ENCODE measurements at regions not wholly inside any gene's neighbourhood (a gene's known extent, or its start where the extent isn't known, plus 50 kb on each side); places are given as distances from the start of the nearest gene placed in this dataset.
"Not testable (repeated sequence)": the region's sequence is repeated elsewhere in the genome, so short reads cannot be mapped to it uniquely, and the experiment has no call there.

DNA sequence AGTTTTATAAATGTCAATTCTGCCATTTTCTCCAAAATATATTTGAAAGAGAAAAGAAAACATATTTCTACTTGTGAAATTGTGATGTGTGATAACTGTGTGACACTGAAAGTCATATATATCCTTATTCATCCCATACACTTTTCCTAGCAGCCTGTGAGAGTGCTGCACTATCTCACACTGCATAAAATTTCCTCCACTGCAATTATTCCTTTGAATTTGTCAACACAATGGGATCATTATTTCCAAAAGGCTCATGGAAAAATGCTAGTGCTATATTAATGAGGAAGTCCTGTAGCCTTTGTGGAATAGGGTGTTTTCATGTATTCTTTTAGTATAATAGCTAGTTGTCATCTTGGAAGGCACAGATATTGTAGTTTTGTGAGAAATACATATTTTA is 504.1 kb downstream of the RPL10L start:
- intact Hi-C loops (cut with DNase I): no loop called here
- no peak for DNase-seq (ENCODE audit: low spot score)

DNA sequence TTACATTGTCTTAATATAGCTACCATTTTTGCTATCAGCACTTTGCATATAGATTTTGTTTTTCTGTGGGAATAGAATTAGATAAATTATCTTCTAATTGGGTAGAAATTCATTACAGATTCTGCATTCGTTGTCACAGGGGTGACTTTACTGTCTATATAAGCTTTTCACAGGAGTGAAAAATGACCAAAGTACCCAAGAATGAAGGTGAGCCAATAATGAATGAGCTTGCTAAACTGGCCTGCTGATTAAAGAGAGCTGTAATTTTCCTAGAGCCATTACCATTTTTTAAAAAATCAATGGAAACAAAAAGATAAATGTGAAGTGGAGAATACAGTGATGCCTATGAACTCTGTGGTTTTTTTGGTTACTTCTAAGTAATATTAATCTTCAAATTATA is 504.6 kb downstream of the RPL10L start:
- intact Hi-C loops (cut with DNase I): no loop called here
- no peak for DNase-seq (ENCODE audit: low spot score)

DNA sequence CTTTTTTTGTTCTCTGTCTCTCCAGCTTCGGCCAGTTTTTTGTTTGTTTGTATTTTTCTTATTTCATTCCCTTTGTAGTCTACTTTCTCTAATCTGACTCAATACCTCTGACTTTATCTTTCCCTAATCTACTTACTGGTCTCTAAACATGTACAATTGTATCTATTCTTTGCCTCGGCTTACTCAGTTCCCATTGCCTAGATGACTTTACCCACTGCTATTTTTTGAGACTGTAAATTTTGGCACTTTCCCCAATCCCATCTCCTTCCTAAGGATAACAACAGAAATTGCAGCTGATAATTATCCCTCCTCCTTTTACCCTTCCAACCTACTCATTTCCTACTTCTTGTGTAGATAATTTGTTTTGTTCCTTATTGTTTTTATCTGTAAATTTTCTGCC is 511.1 kb downstream of the RPL10L start:
- intact Hi-C loops (cut with DNase I): no loop called here
- DNase-seq (ENCODE audit: low spot score): no peak

DNA sequence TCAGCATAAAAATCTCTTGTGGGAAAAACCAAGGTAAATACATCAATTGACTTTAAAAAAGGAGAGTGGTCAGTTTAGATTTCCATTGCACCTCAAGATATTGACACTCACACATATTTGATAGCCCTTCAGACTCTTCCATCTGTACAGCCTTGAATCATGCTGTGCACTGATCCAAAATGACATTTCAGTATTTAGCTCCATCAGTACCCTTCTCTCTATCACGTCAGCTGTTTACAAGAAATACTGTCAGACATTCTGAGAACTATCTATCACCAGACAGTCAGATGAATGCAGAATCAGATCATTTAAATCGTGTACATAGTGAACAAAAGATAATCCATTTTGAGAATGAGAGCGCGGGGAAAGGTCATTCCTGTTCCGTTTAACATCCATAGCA is 511.9 kb downstream of the RPL10L start:
- no peak for DNase-seq (ENCODE audit: low spot score)
- intact Hi-C loops (cut with DNase I): no loop called here

DNA sequence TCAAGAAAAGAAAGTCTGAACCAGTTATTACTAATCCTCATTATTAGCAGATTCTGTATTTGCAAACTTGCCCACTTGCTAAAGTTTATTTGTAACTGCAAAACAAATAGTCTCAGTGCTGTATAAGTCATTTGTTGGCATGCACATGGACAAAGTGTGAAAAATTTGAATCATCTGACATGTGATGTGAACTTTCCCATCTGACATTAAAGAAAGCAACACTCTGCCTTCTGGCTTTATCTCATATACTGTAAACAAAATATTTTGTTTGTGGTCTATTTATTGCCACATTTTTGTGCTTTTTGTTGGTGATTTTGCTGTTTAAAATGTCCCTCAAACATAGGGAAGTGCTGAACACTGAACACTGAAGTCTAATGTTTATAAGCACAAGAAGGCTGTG is 513.8 kb downstream of the RPL10L start:
- DNase-seq (ENCODE audit: low spot score): no peak
- intact Hi-C loops (cut with DNase I): no loop called here

DNA sequence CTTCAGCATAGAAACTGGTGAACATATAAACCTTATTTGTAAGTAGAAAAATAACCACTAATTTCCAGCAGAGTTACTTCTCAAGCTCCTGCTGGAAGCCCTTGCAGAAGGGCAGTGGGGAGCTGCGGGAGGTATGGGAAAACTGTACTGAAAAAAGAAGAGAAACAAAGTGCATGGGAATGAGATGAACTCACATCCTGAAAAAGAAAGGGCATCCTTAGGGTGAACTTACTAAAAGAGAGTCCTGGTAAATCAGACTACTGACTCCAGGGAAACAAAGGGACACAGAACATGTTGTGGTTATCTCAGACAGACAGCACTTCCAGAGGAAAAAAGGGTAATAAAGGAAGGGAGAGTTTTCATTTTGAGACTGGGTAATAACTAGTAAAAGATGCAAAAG is 515.1 kb downstream of the RPL10L start:
- DNase-seq (ENCODE audit: low spot score): no peak
- intact Hi-C loops (cut with DNase I): no loop called here

DNA sequence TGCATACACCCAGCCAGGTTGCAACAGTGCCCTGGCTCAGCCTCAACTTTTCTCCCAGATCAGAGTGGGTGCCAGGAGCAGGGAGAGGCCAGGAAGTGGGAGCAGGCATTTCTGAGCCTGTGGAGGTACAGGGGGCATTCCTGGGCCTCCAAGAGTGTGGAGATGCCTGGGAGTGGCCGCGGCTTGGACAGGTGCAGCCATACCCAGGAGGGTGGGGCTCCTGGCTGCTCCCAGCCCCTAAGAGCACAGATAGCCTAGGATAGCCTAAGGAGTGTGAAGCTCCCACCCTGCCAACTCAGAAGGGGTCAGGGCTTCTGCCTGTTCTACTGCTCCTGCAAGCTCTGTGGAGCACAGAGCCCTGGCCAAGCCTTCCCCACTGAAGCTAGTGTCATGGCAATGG is 543.4 kb downstream of the RPL10L start:
- intact Hi-C loops (cut with DNase I): loop anchor here in 1 of 2 donors (5.0 kb wide), 1 partner anchor 1034 kb away; no protein-coding TSS in a partner anchor
- no peak for DNase-seq (ENCODE audit: low spot score)

DNA sequence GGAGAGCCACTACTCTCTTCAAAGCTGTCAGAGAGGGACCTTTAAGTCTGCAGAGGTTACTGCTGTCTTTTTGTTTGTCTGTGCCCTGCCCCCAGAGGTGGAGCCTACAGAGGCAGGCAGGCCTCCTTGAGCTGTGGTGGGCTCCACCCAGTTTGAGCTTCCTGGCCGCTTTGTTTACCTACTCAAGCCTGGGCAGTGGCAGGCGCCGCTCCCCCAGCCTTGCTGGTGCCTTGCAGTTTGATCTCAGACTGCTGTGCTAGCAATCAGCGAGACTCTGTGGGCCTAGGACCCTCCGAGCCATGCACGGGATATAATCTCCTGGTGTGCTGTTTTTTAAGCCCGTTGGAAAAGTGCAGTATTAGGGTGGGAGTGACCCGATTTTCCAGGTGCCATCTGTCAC is 550.7 kb downstream of the RPL10L start:
- intact Hi-C loops (cut with DNase I); DNase-seq (ENCODE audit: low spot score): not testable (repeated sequence)

DNA sequence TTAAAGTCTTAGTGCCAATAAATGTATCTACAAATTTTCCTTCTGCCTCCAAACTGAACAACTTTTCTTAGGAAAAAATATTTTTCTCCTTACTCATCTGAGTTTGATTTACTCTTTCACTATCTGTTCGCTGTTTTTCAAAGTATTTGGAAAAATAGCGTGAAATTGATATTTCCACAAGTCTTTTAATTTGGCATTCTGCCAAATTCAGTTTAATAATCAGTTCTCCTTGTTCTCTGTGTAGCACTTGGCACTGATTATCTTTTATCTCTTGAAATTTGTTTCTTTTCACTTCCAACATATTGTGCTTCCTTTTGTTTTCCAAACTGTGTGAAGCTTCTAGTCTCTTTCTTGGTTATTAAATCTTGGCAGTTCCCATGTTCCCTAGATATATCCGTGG is 559.8 kb downstream of the RPL10L start:
- no peak for DNase-seq (ENCODE audit: low spot score)
- intact Hi-C loops (cut with DNase I): no loop called here

DNA sequence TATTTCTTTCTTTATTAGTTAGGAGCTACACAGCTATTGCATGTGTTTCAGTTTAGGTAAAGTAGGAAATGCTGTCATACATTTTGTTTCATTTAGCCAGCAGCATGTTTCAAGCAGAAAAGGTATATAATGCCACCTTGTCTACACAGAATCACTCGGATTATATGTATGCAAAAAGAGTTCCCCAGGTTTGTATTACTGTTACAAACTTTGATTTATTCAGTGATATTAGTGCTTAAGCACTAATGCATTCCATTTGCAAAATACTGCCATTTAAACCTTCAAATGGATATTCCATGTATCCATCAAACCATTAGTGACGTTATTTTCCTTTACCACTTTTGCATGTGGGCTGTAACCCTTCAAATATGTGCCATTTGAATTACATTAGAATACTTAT is 564.0 kb downstream of the RPL10L start:
- DNase-seq (ENCODE audit: low spot score): no peak

DNA sequence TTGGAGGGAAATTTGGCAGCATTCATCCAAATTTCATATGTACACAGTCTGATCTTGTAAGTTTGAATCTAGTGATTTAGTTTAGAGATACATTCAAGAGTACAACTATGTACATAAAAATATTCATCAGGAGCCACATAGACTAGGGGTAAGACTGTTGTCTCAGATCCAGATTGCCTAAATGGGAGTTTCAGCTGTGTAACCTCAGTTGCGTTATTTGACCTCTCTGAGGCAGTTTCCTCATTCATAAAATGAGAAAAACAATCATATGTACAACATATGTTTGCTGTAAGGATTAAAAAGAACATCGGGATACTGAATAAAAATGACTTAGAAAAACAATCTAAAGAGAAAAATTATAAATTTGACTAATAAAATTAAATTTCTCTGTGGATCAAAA is 577.5 kb downstream of the RPL10L start:
- DNase-seq (ENCODE audit: low spot score): no peak
- intact Hi-C loops (cut with DNase I): no loop called here

More for the DNA sequence above, 564.0 kb downstream of the RPL10L start:
- intact Hi-C loops (cut with DNase I): no loop called here

DNA sequence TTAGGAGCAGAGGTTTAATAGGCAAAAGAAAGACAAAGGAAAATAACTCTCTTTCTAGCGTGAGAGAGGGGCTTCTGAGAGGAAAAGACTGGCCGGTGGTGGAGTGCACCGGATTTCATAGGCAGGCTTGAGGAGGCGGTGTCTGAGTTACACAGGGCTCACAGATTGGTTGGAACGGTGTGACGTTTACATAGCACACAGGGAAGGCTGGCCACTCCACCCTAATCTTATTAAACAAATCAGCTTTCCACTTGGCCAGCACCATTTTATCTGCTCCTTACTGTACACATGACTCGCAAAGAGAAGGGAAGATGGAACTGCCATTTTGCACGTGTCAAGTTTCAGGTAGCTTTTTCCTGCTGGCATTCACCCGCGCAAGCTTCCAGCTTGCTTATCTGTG is 587.7 kb downstream of the RPL10L start:
- intact Hi-C loops (cut with DNase I): no loop called here
- no peak for DNase-seq (ENCODE audit: low spot score)

DNA sequence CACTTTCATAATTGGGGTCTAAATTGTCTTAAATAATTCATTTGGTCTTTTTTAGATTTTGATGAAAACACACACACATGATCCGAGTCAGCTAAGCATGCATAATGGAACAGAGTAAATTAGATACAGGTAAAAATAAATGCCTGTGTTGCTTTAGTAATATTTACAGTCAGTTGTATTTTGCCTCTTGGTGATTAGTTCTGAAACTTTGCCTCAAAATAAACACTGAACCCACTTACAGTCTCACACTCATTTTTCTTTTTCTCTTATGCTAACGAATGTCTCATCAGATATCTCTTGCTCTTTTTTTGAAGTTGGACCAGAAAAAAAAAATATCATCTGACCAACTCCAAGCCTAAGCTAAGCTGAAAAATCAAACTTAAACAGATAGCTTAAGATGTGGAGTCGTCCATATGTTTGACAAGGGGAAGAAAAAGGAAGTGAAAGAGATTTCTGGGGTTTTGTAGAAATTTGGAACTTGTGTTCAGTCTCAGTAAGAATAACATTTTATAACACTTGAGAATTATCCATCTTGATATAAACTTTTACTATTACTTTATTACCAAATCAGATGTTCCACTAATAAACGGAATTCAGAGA is 592.5 kb downstream of the RPL10L start:
- intact Hi-C loops (cut with DNase I): no loop called here
- DNase-seq (ENCODE audit: low spot score): no peak

DNA sequence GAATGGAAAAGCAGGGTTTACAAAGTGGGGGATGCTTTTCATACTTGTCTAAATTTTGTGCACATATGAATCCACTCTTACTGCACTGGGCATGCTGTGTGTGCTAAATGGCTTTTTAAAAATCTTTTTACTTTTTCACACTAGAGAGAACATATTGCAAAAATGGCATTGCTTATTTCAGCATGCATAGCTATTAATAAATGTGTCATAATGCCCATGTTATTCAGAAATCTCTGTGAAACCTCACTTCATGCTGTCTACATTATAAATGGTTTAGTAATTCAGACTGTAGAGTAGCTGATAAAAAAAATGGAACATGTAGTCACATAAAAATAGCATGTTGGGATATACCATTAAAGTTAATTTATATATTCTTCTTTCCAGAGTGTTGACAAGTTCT is 593.8 kb downstream of the RPL10L start:
- no peak for DNase-seq (ENCODE audit: low spot score)
- intact Hi-C loops (cut with DNase I): no loop called here

DNA sequence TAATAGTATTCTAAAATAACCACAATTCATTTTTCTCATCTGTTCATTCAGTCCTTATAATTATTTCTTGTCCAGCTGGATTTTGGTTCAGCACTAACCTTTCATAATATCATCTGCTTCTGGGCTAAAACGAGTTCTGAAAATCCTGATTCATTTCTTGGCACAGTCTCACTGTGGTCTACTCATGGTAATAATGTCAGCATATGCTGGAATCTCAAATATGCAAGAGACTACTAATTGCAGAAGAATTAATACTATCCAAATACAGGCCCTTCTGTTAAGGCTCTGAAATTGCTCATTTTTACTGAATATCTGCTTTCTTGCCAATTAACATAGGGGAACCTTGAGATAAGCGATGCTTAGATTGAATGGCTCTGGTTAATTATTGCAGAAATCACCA is 597.1 kb downstream of the RPL10L start:
- DNase-seq (ENCODE audit: low spot score): no peak
- intact Hi-C loops (cut with DNase I): no loop called here

DNA sequence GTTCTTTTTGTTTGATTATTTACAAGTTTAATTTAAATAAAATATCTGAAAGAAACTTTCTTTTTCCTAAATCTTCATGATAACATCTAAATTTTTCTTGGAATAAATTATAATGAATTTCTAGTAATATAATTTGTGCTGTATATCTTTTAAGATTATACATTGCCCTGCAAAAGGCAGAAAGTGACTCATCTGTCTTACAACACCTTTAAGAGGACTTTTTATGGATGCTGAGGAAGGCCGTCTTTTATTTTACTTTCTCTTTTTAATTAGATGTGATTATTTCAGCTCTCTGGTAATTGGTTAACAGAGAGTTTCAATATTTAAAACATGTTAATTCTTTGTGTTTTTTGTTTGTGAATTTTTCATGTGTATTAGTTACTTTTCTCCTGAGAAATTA is 598.4 kb downstream of the RPL10L start:
- intact Hi-C loops (cut with DNase I): no loop called here
- no peak for DNase-seq (ENCODE audit: low spot score)

DNA sequence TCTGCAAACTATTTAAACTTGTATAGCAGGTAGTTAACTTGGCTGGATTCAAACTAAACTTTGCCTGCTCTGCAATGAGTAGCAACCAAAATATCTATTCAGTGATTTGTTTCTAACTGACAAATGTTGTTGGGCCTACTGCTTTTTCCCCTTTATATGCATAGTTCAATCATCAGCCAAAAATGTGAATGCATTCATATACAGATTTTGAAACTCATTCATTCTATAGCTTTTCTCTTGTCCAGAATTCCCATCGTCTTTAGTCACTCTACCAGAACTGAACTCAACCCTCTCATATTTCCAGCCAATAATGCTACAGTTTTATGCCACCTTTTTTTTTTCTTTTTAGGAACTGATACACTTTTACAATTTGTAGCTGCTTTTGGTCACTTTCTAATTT is 599.8 kb downstream of the RPL10L start:
- no peak for DNase-seq (ENCODE audit: low spot score)
- intact Hi-C loops (cut with DNase I): no loop called here

DNA sequence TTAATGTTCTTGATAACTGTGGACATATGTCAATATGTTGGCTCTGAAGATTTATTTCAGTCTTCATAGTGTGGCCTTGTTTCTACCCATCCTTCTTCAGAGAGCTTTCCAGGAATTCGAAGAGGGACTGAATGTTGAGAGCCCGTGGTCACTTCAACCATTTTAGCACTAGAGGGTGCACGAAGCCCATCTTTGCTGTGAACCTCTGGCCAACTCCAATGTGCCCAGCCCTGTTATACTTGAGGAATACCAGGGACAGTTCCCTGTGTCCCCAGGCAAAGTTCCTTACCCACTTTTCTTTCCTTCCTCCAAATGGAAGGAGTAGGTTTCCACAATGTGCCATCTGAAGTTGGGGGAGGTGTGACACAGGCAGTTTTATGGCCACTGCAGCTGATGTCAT is 603.5 kb downstream of the RPL10L start:
- DNase-seq (ENCODE audit: low spot score): no peak
- intact Hi-C loops (cut with DNase I): no loop called here

DNA sequence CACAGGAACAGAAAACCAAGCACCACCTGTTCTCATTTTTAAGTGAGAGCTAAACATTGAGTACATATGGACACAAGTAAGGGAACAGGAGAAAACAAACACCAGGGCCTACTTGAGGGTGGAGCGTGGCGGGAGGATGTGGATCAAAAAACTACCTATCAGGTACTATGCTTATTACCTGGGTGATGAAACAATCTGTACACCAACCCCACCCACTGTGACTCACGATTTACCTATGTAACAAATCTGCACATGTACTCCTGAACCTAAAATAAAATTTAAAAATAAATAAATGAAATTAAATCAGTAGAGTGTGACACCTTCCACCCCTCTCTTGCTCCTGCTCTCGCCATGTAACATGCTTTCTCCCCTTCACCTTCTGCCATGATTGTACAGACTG is 615.5 kb downstream of the RPL10L start:
- intact Hi-C loops (cut with DNase I): no loop called here
- no peak for DNase-seq (ENCODE audit: low spot score)

DNA sequence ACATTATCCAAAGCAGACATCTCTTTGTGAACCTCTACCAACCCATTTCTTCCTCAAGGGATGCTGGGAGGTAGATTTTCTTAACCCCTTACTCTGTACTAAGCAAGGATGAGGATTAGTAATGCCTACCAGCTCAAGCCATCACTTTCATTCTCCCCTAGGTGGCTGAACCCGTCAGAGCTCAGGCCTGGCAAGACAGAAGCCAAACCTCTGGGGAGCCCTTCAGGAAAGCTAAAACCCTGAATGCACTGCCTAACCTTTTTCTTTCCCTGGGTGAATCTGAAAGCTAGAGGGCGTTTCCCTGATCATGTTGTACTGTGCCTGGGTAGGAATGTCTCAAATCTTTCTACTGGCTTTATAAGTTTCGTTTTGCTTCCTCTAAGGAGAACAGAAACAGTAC is 617.3 kb downstream of the RPL10L start:
- intact Hi-C loops (cut with DNase I): no loop called here

DNA sequence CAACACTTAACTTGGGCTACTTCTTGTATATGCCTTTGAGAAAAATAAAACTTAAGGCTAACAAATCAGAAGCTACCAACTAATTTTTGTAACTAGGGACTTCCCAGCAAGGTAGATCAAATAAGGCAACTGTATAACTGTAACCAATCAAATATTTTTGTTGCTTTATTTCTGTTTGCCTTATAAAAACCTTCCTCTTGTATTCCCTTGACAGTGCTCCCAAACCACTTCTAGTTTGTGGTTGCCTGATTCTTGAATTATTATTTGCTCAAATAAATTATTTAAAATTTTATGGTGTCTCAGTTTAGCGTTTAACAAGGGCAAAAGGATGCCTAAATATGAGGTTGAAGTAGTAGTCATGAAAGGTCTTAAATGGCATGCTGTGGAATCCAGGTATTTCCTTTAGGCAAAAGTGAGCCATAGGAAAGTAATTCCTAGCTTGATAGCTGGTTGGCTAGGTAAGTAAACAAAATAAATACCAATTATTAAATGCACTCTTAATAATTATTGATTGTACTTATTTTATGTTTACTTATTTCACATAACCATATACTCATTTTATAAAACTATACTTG is 632.6 kb downstream of the RPL10L start:
- intact Hi-C loops (cut with DNase I): no loop called here
- DNase-seq (ENCODE audit: low spot score): no peak

More for the DNA sequence above, 617.3 kb downstream of the RPL10L start:
- DNase-seq (ENCODE audit: low spot score): no peak

DNA sequence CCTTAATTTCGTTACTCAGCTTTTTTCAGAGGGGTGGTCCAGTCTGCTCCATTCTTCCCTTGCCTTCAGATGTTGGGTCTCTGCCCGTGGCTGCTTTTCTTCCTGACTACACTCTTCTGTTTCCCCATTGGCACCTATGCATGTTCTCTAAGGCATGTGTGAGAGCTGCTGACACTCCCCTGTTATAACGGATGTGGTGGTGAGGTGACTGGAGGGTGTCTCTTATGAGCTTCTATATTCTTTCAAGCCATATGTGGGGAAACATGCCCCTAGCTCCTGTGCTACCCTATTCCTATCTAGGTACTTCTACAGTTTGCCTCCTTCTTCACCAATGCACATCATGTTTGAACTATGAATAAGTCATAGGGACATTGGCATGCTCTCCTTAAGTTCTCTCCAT is 643.2 kb downstream of the RPL10L start:
- DNase-seq (ENCODE audit: low spot score): no peak
- intact Hi-C loops (cut with DNase I): no loop called here
